ENCODE measurements at regions not wholly inside any gene's neighbourhood (a gene's known extent, or its start where the extent isn't known, plus 50 kb on each side); places are given as distances from the start of the nearest gene placed in this dataset.

DNA sequence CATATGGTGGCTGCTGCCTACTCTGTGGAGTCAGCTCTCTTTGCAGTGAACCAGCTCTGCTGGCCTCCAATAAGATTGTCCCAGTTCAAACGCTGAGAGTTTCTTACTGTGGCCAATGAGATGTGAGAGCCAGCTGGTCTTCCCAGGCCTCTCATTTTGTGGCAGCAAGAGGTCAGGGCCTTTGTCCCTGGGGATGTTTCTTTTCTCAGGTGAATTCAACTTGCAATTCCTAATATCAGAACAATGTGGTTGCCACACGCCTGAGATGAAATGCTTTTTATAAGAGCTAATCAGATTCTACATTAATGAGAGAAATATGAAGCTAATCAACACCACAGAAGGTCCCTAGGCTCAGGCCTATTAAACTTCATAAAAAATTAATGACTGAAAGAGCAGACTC is 660.1 kb upstream of the CAMK1G start:
- DNase-seq: no peak

GRCh38 chr1:208923946-208924720 is 659.4 kb upstream of the CAMK1G start:
- no peak for DNase-seq

- DNase-seq: no peak
These were observed 658.6 kb upstream of the CAMK1G start for GRCh38 chr1:208924928-208925327.

- no peak for DNase-seq
These were observed 655.0 kb upstream of the CAMK1G start for GRCh38 chr1:208928349-208929010.

DNA sequence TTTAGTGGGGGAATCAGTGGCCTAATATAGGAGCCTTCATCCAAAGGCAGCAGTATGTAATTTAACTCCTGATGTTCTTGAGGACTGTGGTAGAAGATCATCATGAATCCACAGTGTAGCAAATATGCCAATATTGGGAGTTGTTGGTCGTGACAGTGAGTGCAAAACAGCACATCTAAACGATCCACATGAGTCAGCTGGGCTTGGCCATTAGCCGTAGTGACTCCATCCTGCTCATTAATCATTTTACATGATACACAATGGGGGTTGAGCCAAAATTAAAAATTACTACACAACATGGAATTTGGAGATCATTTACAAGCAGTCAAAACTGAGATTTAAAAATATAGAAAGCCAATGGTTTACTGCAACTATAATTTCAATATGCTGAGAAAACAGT is 653.9 kb upstream of the CAMK1G start:
- no peak for DNase-seq

DNA sequence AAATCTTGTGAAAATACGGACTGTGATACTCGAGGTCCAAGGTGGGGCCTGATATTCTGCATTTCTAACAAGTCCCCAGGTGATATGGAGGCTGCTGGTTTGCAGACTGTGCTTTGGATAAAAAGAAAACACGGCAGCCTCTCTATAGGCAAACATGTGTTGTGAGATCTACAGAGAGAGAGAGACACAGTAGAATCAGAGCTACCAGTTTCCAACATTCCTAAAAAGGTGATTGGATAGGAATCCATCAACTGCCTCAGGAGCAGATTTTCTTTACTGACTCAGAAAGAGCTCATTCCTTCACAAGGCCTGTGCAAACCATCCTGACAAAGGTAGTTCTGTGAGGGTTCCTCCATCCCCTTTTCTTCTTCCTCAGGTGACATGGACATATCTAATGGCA is 651.6 kb upstream of the CAMK1G start:
- DNase-seq: no peak

GRCh38 chr1:208933984-208934525 is 649.5 kb upstream of the CAMK1G start:
- DNase-seq: no peak

DNA sequence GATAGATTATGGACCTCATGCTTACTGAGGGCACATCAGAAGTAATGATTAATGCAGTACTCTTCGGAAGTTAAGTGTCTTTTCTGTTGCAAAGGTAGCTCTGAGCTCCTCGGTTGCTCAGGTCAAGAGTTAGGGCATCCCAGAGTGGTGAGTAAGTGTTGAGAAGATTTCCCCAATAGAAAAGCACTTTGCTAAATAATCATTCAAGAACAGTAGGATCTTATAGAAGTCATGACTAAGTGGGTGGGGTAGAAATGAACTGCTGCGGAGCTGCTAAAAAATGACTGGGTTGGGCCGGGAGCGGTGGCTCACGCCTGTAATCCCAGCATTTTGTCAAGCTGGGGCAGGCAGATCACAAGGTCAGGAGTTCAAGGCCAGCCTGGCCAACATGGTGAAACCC is 648.6 kb upstream of the CAMK1G start:
- no peak for DNase-seq

DNA sequence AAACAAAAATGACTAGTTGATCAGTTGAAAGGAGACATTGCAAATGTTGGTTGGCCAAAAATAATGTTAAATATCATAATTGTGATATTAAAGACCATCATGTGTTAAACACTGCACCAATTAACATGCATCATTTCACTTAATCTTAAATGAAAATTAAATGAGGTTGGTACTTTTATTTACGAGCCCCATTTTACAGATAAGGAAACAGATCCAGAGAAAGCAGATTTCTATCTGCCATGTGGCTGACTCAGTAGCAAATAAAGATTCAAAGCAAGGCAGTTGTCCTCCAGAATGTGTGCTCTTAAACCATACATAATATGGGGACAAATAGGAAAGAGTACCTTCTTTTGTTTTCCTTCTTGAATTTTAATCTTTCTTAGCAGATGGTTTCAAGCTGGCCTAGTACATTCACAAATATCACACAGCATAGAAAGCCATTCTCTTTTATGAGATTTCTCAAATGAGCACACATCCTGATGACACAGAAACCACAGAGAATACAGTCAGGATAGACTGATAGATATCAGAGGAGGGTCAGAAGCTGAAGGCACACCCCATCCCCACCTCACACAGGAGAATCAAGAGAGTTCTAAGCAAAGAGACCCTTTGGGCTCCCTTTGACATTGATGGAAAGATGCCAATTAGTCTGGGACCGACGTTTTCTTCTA is 647.9 kb upstream of the CAMK1G start:
- no peak for DNase-seq

GRCh38 chr1:208939537-208940085 is 643.9 kb upstream of the CAMK1G start:
- DNase-seq: no peak

DNA sequence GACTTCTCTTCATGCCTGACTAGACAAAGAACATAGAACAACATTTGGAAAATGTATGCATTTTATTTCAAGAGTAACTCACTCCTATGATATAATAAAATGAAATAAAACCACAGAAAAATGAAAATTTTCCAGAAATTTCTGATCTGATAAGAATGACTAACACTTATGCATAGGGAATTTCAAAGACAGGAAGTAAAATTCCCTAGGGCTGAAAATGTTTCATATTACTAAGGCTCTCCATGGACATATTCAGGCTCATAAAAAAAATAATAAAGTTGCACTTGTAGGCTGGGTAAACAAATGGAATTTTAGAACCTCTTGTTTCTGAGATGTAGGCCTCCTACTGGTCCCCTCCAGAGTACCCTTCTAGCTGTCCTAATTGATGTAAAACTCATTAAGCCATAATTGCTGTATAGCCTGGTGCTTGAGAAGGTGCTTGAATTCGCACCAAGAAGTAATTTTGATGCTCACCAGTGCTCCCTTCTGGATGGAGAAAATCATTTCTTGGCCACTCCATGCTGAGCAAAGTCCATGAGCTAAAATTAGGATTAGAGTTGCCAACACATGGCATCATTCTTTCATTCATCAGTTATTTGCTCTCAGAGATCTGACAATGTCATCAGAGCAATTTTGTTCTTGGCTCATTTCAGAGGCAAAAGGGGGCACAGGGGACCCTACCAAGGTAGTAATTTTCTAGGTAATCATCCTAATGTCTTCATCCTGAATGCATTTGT is 641.0 kb upstream of the CAMK1G start:
- DNase-seq: peak; percentile 47

DNA sequence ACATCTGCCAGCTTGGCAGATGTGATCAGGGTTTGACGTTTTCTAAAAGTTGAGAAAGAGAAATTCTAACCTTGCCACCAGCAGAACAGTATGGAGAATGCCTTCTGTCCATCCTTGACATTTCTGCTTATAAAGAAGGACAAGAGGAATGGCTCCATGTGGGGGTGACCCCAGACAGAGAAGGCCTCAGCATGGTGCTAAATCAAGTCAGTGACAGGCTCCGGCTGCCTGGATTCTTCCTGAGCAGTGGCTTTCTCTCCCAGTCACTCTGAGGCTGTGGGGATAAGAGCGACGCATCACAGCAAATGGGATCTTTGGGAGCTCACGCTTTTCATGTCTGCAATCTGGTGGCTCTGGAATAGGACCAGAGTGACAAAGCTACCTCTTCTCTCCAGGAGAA is 640.2 kb upstream of the CAMK1G start:
- no peak for DNase-seq

DNA sequence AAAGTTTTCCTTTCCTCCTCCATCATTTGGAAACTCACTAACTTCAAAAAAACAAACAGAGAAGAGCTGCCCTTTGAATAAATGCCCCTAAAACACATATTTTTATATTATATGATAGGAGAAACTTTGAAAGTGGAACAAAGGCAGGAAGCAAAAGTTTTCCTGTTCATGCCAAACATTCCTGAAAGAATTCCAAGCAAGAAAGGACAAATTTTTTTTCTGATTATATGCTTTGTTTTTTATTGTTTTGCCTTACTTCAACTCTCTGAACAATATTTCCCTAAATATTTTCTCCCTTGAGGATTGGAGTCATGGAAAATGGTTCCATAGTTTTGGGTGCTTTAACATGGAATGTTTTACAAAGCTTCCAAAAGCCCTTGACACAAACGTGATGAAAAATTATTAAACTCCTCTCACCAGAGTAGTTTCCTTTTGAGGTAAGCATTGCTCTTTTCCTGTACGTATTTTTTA is 638.5 kb upstream of the CAMK1G start:
- no peak for DNase-seq

DNA sequence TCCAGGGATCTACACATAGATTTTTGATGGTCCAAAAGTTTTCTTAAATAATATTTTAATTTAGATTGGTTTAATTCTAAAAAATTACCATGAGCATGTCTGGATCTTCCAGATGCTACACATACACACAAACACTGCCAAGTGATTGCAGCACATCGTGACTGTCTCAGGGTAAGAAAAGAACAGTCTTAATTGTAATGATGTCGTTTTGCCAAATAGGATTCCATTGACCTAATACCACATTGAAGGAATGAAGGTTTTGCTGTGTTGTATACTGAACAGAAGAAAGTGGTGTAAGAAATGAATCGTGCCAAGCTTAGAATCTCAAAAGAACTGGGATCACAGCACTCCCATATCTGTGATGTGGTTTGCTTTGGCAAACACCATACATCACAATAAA is 633.3 kb upstream of the CAMK1G start:
- DNase-seq: no peak

- DNase-seq: no peak
These were observed 632.4 kb upstream of the CAMK1G start for GRCh38 chr1:208951026-208951525.

GRCh38 chr1:208951908-208952307 is 631.6 kb upstream of the CAMK1G start:
- no peak for DNase-seq

GRCh38 chr1:208962867-208963266 is 620.6 kb upstream of the CAMK1G start:
- DNase-seq: no peak

DNA sequence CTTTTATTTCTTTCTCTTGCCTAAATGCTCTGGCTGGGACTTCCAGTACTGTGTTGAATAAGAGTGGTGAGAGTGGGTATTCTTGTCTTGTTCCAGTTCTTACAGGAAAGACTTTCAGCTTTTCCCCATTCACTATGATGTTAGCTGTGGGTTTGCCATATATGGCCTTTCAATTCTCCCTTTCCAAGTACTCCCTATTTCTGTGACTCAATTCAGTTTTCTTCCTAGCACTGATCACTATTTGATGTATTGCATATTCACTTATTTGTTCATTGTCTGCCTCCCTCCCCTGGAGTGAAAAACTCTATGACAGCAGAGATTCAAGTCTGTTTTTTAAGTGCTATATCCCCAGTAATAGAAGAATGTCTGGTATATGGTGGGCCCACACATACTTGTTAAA is 618.2 kb upstream of the CAMK1G start:
- no peak for DNase-seq

GRCh38 chr1:208967334-208967733 is 616.2 kb upstream of the CAMK1G start:
- DNase-seq: no peak

- DNase-seq: no peak
These were observed 608.8 kb upstream of the CAMK1G start for GRCh38 chr1:208974717-208975116.

GRCh38 chr1:208975456-208975855 is 608.1 kb upstream of the CAMK1G start:
- no peak for DNase-seq

- DNase-seq: no peak
These were observed 606.5 kb upstream of the CAMK1G start for GRCh38 chr1:208977012-208977411.
